ENCODE measurements at regions not wholly inside any gene's neighbourhood (a gene's known extent, or its start where the extent isn't known, plus 50 kb on each side); places are given as distances from the start of the nearest gene placed in this dataset.
"Not testable (repeated sequence)": the region's sequence is repeated elsewhere in the genome, so short reads cannot be mapped to it uniquely, and the experiment has no call there.

DNA sequence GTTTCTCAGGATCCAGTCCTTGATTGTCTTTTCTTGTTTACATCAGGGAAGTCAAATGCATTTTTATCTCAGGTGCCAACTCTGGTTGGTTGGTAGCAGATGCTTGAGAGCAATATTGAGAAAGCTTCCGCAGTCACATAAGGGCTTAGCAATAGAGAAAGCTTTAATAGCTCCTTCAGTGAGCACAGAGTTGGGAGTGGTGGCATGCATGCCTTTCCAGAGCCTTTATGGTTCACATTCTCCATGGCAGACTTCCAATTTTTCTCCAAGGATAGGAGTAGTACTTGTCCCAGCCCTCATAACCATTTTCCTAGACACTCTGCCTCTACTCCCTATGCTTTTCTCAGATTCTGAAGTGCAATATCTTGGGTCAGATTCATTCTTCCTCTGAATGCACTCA is 280.4 kb downstream of the AEBP2 start:
- DNase-seq, result no peak

GRCh38 chr12:19726122-19726521 is 286.8 kb downstream of the AEBP2 start:
- no peak for DNase-seq

DNA sequence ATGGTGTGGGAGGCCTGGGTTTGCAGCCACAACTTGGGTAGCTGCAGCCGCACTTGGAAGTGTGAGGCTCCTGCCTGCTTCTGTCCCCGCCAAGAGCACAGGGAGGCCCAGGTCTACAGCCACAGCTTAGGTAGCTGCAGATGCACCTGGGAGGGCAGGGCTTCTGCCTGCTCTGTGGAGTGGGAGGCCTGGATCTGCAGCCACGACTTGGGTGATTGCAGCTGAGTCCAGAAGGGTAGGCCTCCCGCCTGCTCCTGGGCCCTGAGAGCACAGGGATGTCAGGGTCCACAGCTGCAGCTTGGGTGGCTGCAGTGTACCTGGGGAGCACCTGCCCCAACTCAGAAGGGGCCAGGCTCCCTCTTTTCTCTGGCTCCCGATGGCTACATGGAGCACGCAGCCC is 287.3 kb downstream of the AEBP2 start:
- DNase-seq, result no peak

- no peak for DNase-seq
Observed at GRCh38 chr12:19737019-19737418, 297.7 kb downstream of the AEBP2 start.

DNA sequence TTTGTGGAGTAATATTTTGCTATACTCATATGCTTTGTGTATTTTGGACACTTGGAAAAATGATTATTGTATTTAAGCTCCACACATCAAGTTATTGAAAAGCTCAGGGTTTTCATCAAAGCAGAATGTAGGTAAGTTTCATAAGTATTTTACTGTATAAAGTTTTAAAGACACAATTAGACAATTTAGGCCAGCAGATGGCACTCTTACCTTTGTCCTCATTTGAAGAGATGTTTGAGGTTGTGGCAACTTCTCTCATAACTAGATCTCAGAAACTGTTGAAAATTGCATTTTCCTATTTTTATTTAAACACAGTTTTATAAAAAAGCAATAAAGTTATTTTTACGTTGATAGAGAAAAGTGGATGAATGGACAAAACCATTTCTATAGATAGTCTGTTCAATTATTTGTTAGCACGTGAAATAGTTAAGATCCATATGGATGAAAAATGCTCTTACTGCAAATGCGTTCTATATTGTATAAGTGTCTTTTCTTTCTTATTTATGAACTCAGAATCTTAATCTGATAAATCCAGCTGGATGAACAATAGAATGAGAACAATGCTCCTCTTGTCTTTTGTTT is 300.0 kb downstream of the AEBP2 start:
- peak; percentile 66 for DNase-seq

DNA sequence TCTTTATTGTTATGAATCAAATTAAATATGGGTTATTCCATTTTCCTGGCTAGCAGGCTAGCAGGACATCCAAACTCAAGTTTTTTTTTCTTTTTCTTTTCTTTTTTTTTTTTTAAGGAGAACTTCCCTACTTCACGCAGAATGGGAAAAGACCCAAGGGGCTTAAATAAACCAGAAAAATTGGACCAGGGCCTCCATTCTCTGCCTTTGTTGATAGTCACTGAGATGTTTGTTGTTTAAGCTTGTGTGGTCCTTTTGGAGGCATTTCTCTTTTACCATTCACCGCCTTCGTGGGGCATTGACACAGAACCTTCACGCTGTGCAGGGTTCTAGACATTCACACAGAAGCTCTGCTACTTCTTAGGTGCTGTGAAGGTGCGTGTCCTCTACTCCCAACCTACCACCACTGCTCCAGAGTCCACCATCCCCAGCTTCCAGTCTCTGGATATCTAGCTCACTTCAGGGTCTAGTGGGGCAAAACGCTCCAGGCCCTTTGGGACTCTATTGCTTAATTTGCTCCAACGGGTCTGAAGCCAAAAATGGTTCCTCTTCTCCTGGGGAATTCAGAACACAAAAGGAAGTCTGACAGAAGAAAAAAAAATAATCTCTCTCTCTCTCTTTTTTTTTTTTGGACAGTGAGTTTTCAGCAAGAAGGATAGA is 301.3 kb downstream of the AEBP2 start:
- no peak for DNase-seq

DNA sequence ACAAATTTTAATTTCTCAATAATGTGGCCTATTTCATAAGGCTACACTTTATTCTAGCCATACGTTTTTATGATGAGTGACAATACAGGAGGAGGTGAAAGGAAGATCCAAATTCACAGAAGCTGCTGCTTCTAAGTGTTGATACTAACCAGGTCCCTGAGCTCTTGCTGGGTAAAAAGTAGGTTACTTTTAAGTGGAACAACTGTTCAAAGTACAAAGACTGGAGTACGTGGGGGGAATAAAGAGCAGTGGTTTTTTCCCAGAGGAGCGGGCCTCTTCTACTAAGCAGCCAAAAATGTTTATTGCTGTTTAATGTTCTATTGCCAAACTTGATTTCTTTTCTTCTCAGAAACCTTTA is 301.8 kb downstream of the AEBP2 start:
- no peak for DNase-seq

DNA sequence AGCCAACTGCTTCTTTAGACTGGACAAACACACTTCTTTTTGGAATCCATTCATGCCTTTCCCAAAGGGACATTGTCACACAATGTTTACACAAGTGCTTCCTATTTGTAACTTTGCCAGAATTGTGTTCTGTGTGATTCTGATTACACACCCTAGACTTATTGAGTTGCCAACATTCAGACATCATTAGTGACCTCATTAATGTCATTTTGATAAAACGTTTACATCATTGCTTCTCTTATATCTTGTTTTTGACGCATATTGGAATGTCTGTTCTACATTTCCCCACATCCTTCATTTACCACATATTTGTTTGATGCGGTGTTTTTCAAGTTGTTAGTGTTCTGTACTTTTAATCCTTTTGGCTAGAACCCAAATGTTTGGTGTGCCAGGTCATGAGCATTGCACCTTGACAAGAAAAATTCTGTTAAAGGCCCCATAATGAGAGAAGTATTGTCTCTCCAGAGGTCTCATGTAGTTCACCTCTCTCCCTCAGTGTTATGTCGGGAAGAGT is 305.5 kb downstream of the AEBP2 start:
- peak; percentile 30 for DNase-seq

DNA sequence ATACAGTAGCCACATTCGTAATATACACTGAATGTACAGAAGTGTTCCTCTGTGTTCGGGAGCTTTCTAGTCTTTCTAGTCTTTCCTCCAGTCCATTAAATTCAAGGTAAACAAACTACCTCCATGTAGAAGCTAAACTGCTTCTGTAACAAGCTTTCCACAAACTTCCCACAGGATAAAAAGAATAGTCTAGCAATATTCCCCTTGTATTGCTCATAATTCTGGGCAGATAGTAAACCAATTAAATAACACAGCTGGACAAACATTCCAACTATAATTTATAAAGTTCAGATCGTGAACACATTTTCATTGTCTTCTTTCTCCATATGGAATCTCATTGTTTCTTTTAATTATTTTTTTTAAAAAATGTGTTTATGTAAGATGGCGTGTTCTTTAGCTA is 307.2 kb downstream of the AEBP2 start:
- DNase-seq, result no peak

- DNase-seq, result no peak
Observed at GRCh38 chr12:19749906-19750574, 310.7 kb downstream of the AEBP2 start.

GRCh38 chr12:19751078-19751477 is 311.8 kb downstream of the AEBP2 start:
- DNase-seq, result no peak

GRCh38 chr12:19752712-19753111 is 313.4 kb downstream of the AEBP2 start:
- DNase-seq, result no peak

DNA sequence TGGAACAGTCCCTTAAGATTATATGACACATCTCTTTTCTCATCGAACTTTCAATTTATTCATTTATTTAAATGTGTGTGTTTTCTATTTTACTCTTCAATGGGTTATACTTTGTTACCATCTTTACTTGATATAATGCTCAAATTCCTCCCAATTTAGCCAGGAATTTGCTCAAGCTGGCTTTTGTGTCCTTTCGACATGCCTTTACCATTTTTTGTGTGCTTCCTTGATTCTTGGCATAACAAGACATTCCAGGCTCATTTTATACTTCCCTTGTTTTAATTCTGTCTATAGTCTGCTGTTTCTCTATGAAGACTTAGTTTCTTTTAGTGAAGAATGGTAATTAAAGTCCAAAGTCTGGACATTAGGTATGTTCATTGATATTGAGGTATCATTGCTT is 315.8 kb downstream of the AEBP2 start:
- DNase-seq, result peak; percentile 61

GRCh38 chr12:19757317-19757877 is 318.1 kb downstream of the AEBP2 start:
- peak; percentile 51 for DNase-seq

- DNase-seq, result peak; percentile 91
Observed at GRCh38 chr12:19759227-19759626, 319.9 kb downstream of the AEBP2 start.

GRCh38 chr12:19760611-19761010 is 321.3 kb downstream of the AEBP2 start:
- no peak for DNase-seq

GRCh38 chr12:19761463-19761862 is 322.2 kb downstream of the AEBP2 start:
- no peak for DNase-seq

GRCh38 chr12:19763488-19763887 is 324.2 kb downstream of the AEBP2 start:
- DNase-seq, result no peak

DNA sequence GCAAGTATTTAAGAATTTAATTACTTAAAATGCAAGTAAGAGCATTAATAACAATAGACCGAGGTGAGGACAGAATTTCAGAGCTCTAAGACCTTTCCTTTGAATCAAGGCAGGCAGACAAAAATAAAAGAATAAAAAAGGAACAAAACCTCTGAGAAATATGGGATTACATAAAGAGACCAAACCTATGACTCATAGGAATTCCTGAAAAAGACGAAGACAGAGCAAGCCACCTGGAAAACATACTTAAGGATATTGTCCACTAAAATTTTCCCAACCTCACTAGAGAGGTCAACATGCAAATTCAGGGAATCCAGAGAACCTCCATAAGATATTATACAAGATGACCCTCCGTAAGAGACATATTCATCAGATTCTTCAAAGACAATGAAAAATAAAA is 325.1 kb downstream of the AEBP2 start:
- peak; percentile 32 for DNase-seq

DNA sequence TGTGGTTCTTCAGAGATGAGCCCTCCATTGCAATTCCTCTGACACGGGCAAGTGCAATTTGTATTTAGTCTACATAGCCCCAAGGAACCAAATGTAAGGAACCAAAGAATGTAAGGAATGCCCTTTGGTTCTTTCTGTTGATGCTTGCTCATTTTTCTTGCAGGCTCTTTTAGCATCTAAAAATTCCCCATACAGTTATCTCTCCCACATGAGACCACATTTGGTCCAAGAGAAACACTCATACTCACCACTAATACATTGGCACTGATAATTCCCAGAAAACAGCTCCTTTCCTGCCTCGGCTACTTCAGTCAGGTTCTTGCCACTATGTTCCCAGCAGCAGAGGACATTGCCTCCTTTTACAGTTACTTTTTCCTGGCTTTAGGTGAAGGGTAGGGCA is 332.6 kb downstream of the AEBP2 start:
- DNase-seq, result peak; percentile 88

DNA sequence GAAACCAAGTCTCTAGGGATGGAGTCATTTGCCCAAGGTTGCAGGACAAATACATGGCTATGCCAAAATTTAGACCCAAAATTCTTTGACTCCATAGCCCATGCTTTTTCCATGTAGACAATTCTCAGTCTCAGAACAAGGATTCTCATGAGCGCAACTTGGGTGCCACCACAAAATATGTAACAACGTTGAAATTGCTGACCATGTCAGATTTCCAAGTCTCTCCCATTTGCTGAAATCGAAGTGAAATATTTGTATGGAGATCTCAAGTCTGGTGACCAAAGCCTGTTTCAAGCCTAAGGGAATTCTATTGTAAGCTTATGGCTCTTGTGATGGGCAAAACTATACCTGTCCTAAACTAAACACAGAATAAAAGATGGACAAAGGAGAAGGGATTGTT is 333.5 kb downstream of the AEBP2 start:
- DNase-seq, result no peak

DNA sequence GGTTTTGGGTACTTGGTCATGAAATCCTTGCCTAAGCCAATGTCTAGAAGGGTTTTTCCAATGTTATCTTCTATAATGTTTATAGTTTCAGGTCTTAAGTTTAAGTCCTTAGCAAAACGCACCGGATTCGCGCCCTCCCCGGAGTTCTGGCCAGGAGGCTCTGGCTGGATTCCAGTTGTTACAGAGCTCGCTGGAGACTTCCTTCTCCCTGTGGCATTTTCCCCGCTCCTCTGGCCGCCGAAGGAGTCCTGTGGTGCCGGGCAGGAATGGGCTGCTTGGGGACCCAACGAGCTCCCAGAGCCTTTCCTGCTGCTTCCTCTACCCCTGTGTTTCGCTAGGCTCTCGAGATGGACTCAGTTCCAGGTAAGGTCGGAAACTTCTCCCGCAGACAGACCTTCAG is 335.9 kb downstream of the AEBP2 start:
- no peak for DNase-seq

DNA sequence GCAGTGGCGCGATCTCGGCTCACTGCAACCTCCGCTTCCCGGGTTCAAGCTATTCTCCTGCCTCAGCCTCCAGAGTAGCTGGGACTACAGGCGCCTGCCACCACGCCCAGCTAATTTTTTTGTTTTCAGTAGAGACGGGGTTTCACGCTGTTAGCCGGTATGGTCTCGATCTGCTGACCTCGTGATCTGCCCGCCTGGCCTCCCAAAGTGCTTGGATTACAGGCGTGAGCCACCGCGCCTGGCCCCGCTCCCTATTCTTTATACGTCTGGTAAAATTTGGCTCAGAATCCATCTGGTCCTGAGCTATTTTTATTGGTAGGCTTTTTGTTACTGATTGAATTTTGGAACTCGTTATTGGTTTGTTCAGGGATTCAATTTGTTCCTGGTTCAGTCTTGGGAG is 336.7 kb downstream of the AEBP2 start:
- not testable (repeated sequence) for DNase-seq

- DNase-seq, result peak; percentile 51
Observed at GRCh38 chr12:19778172-19778571, 338.9 kb downstream of the AEBP2 start.
